ENCODE measurements at regions not wholly inside any gene's neighbourhood (a gene's known extent, or its start where the extent isn't known, plus 50 kb on each side); places are given as distances from the start of the nearest gene placed in this dataset.

DNA sequence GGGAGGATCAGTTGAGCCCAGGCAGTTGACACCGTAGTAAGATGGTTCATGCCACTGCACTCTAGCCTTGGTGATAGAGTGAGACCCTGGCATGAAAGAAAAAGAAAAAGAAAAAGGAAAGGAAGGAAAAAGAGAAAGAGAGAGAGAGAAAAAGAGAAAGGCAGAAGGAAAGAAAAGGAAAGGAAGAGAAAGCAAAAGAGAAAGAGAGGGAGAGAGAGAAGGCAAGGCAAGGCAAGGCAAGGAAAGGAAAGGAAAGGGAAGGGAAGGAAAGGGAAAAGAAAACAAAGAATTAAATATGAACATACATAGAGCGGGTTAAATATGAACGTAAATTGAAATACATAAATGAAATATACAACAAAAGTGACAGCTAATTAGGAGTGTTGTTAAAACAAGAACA, 167.5 kb upstream of the SETBP1 start:
- peaks cover 19% of the 10 kb centered on the region for H3K4me1 Mint-ChIP-seq (ENCODE audit: low read depth)
- ChIA-PET CTCF (no interaction called here), POLR2A (no interaction called here)
- no peak overlapping the region for H3K4me3 Mint-ChIP-seq
- peaks cover 3% of the 10 kb centered on the region for H3K36me3 Mint-ChIP-seq (ENCODE audit: low read depth)
- ATAC-seq (no peak), DNase-seq (no peak)
- no peaks in the 10 kb centered on the region for H3K27me3 Mint-ChIP-seq (ENCODE audit: low read depth)
- H3K27ac Mint-ChIP-seq = no peak overlapping the region
- H3K9me3 Mint-ChIP-seq (ENCODE audit: insufficient read depth) = no peaks in the 10 kb centered on the region

DNA sequence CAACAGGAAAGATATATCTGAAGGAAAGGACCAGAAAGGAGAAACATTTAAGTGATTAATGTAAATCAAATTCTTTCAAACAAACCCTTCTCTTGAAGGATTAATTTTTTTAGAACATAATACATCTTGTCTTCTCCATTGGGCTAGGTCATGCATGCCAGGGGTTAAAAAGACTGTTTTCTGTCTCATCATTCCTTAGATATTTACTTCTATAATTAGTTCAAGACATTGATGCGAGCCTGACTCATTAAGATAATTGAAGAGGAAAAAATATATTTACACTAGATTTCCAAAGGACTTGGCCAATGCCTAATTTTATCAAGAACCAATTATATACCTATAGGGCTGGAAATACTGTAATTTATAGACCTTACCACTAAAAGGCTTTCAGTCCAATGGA, 166.6 kb upstream of the SETBP1 start:
- no peak for DNase-seq
- no peak for ATAC-seq
- CTCF ChIA-PET = no interaction called here
- no peak overlapping the region for H3K27ac Mint-ChIP-seq
- no peak overlapping the region for H3K4me3 Mint-ChIP-seq
- H3K27me3 Mint-ChIP-seq (ENCODE audit: low read depth) = no peaks in the 10 kb centered on the region
- no peaks in the 10 kb centered on the region for H3K9me3 Mint-ChIP-seq (ENCODE audit: insufficient read depth)
- POLR2A ChIA-PET = no interaction called here
- peaks cover 19% of the 10 kb centered on the region for H3K4me1 Mint-ChIP-seq (ENCODE audit: low read depth)
- peaks cover 3% of the 10 kb centered on the region for H3K36me3 Mint-ChIP-seq (ENCODE audit: low read depth)

DNA sequence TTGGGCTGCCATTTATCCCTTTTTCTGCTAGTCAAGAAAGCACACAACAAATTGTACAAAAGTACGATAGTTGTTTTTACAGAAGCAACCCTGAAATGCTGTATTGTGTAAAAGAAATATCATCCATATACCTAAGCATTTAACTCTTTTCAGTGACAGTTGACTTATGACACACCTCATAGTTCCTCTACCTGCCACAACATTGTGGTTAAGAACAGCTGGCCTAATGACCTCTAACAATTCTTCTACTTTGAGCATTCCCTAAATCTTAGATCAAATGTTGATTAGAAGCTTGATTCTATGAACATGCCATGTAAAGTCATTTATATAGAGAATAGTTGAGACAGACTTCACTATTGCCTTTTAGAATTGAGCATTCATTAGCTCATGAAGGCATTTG, 165.9 kb upstream of the SETBP1 start:
- POLR2A ChIA-PET = no interaction called here

DNA sequence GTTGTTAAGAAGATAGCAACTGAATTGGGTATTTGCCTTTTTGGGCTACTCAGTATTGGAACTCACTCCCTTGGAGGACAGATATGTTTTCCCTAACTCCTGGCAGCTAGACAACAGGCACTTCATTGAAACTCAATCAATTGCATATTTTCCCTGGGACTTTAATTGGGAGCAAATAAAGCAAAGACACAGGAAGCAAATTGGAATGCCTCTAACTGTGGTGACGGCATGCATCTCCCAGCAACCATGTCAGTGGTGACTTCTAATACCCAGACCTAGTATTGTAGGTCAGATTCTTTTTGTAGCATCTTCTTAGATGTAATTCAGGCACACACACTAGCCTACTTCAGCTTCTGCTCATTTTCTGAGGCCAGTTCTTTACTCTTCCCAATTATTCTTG, 164.2 kb upstream of the SETBP1 start:
- Mint-ChIP-seq H3K27ac (no peak overlapping the region), H3K4me1 (ENCODE audit: low read depth) (peaks cover 18% of the 10 kb centered on the region), H3K27me3 (ENCODE audit: low read depth) (no peaks in the 10 kb centered on the region), H3K9me3 (ENCODE audit: insufficient read depth) (no peaks in the 10 kb centered on the region), H3K4me3 (no peak overlapping the region), H3K36me3 (ENCODE audit: low read depth) (no peaks in the 10 kb centered on the region)
- CTCF ChIA-PET = no interaction called here
- DNase-seq = no peak
- POLR2A ChIA-PET = no interaction called here
- ATAC-seq = no peak

More for the DNA sequence above, 165.9 kb upstream of the SETBP1 start:
- Mint-ChIP-seq H3K27ac (no peak overlapping the region), H3K4me1 (ENCODE audit: low read depth) (peaks cover 19% of the 10 kb centered on the region), H3K27me3 (ENCODE audit: low read depth) (no peaks in the 10 kb centered on the region), H3K4me3 (no peak overlapping the region), H3K9me3 (ENCODE audit: insufficient read depth) (no peaks in the 10 kb centered on the region), H3K36me3 (ENCODE audit: low read depth) (peaks cover 3% of the 10 kb centered on the region)
- ATAC-seq (no peak), DNase-seq (no peak)
- CTCF ChIA-PET = no interaction called here

DNA sequence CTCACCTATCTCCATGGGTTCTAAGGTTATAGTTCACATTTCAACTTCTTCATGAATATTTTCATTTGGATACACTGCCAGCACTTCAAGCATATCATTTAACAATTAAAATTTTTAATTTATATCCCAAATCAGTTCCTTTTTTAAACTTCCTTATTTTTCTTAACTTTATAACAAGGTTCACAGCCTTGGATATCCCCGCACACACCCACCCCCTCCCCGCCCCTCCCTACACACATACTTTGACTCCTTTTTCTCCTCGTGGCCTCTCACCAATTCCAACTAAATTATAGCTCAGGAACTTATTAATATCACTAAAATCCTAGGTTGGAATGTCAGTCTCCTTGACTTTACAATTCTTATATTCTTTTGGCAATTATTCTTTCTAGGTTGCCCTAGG, 163.6 kb upstream of the SETBP1 start:
- Mint-ChIP-seq H3K36me3 (ENCODE audit: low read depth) (no peaks in the 10 kb centered on the region), H3K4me1 (ENCODE audit: low read depth) (peaks cover 18% of the 10 kb centered on the region), H3K9me3 (ENCODE audit: insufficient read depth) (no peaks in the 10 kb centered on the region), H3K27me3 (ENCODE audit: low read depth) (no peaks in the 10 kb centered on the region), H3K4me3 (no peak overlapping the region), H3K27ac (no peak overlapping the region)
- DNase-seq (no peak), ATAC-seq (no peak)
- POLR2A ChIA-PET = no interaction called here
- CTCF ChIA-PET = no interaction called here

DNA sequence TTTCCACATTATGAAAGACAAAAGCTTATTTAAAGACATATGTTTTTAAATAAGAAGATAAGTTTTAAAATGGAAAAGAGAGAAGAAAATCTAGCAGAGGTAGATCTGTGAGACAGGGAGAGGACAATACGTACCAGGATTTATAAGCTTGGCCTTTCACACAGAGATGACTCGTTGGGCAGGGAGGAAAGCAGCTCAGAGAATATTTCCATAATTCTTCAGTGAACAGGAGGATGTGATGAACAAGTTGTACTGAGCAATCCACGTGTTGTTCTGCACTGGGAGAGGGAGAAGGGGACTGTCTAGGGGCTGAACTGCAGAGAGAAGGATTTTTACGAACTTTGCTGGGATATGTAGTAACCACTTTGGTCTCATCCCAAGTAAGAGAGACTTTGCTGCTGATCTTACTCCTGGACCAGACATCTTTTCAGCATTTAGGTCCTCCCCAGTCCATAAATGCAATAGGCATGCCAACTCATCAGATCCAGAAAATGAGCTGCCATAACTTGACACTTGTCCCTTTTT, 162.5 kb upstream of the SETBP1 start:
- H3K9me3 Mint-ChIP-seq (ENCODE audit: insufficient read depth) = no peaks in the 10 kb centered on the region
- CTCF ChIA-PET = no interaction called here

DNA sequence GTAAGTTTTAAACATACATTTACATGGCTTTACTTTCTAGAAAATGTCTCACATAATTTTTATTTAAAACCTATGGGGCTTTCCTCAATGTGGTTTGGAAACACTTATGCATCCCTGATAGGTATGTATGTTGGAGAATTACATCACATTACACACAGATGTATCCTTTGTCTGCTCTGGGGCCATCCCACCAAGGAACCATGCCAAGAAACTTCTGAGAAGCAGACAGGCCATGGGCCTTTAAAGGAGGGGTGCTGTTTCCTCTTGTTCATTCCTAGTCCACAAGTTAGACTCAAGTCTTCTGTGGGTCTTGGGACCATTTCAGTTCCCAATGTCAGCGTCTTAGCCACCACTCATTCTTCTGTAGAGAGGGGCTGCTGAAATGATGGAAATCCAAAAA, 162.0 kb upstream of the SETBP1 start:
- no peak for DNase-seq

More for the DNA sequence above, 162.5 kb upstream of the SETBP1 start:
- H3K4me3 Mint-ChIP-seq = no peak overlapping the region
- no peaks in the 10 kb centered on the region for H3K36me3 Mint-ChIP-seq (ENCODE audit: low read depth)
- no peak overlapping the region for H3K27ac Mint-ChIP-seq
- POLR2A ChIA-PET = no interaction called here
- ATAC-seq (no peak), DNase-seq (no peak)
- no peaks in the 10 kb centered on the region for H3K27me3 Mint-ChIP-seq (ENCODE audit: low read depth)
- peaks cover 16% of the 10 kb centered on the region for H3K4me1 Mint-ChIP-seq (ENCODE audit: low read depth)

DNA sequence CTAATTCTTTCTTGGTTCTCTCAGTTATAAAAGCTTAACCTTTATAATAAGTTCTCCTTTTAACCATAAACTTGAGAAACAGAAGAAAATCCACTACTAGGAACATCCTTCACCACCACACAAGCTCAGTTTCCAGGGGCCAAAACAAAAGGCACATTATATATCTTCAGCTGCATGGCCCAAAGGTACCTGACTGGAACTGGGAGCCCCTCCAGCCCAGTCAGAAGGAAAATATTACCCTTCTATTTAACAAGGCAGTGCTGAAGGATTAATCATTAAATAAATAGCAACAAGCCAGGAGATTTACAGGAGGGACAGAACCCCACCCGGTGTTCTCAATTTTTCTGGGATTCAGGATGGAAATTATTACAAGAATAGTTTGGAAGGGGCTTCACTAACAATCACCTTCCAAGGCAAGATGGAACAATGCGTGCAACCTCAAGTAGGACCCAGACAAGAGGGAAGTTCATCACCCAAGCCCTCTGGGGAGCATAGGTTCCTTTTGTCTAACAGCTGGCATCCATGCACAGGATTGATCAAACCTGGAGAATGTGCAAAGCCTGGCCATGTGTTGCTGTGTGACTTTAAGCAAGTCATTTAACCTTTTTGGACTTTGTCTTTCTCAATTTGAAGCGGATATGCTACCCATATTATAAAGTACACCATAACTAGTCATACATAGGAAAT, 159.6 kb upstream of the SETBP1 start:
- CTCF ChIA-PET = no interaction called here
- ATAC-seq (no peak), DNase-seq (no peak)
- H3K9me3 Mint-ChIP-seq (ENCODE audit: insufficient read depth) = no peaks in the 10 kb centered on the region
- no peak overlapping the region for H3K27ac Mint-ChIP-seq
- POLR2A ChIA-PET = no interaction called here
- H3K27me3 Mint-ChIP-seq (ENCODE audit: low read depth) = no peaks in the 10 kb centered on the region
- H3K4me3 Mint-ChIP-seq = no peak overlapping the region
- peaks cover under 1% of the 10 kb centered on the region for H3K4me1 Mint-ChIP-seq (ENCODE audit: low read depth)
- H3K36me3 Mint-ChIP-seq (ENCODE audit: low read depth) = no peaks in the 10 kb centered on the region

More for the DNA sequence above, 162.0 kb upstream of the SETBP1 start:
- ATAC-seq = no peak
- H3K36me3 Mint-ChIP-seq (ENCODE audit: low read depth) = no peaks in the 10 kb centered on the region
- H3K4me1 Mint-ChIP-seq (ENCODE audit: low read depth) = peaks cover 16% of the 10 kb centered on the region
- H3K4me3 Mint-ChIP-seq = no peak overlapping the region
- no peaks in the 10 kb centered on the region for H3K9me3 Mint-ChIP-seq (ENCODE audit: insufficient read depth)
- ChIA-PET POLR2A (no interaction called here), CTCF (no interaction called here)
- H3K27ac Mint-ChIP-seq = no peak overlapping the region
- no peaks in the 10 kb centered on the region for H3K27me3 Mint-ChIP-seq (ENCODE audit: low read depth)

DNA sequence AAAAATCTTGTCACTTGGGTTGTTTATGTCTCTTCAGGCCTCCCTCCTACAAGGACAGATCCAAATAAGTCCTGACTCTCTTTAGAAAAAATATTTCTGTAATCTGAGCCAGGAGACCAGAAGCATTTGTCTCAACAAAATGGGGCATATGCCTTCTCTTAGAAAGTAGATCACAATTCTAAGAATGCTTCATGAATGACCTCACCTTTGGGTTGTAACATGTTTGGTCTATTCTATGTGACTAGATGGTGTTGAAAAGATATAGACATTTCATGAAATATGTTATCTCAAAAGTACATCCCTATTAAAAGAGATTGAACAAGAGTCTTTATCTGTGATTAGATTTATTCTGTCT, 159.0 kb upstream of the SETBP1 start:
- no peaks in the 10 kb centered on the region for H3K9me3 Mint-ChIP-seq (ENCODE audit: insufficient read depth)
- H3K36me3 Mint-ChIP-seq (ENCODE audit: low read depth) = no peaks in the 10 kb centered on the region
- H3K27me3 Mint-ChIP-seq (ENCODE audit: low read depth) = no peaks in the 10 kb centered on the region
- ChIA-PET CTCF (no interaction called here), POLR2A (no interaction called here)
- no peak overlapping the region for H3K4me3 Mint-ChIP-seq
- H3K4me1 Mint-ChIP-seq (ENCODE audit: low read depth) = peaks cover 5% of the 10 kb centered on the region
- H3K27ac Mint-ChIP-seq = no peak overlapping the region
- DNase-seq = no peak
- no peak for ATAC-seq

DNA sequence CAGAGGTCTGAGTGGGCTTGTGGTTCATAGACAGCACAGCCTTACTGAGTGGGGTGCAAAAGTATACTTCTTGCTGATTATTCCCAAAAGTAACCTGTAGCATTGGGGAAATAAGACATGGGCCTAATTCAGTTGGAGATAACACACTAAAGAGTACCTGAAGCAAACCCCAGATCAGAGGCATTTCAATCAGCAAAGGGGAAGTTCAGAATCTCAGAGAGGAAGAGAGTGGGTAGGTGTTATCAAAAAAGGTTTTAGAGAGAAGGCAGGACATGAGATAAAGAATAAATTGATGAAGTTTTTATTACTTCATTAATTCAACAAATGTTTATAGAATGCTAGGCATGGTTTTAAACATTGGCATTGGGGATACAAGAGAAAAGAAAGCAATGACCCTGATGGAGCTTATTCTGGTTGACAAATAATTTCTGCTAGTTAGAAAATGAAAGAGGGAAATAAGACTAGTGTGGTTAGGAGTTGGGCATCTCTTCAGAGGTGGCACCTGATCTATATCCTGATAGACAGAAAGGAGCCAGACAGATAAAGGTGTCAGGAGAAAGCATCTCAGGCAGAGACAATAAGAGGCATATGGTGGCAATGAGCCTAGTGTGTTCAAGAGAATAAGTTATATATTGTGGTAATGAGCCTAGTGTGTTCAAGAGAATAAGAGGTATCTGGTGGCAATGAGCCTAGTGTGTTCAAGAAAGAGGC, 153.8 kb upstream of the SETBP1 start:
- no peak overlapping the region for H3K27ac Mint-ChIP-seq
- ChIA-PET CTCF (interaction anchor here (0.8 kb wide), 1 partner anchor 51 kb away, joined by 3 read pairs; no protein-coding TSS in a partner anchor), POLR2A (no interaction called here)
- no peak for ATAC-seq
- H3K9me3 Mint-ChIP-seq (ENCODE audit: insufficient read depth) = no peaks in the 10 kb centered on the region
- H3K27me3 Mint-ChIP-seq (ENCODE audit: low read depth) = no peaks in the 10 kb centered on the region
- peaks cover 13% of the 10 kb centered on the region for H3K4me1 Mint-ChIP-seq (ENCODE audit: low read depth)
- no peak overlapping the region for H3K4me3 Mint-ChIP-seq
- DNase-seq = no peak
- no peaks in the 10 kb centered on the region for H3K36me3 Mint-ChIP-seq (ENCODE audit: low read depth)

DNA sequence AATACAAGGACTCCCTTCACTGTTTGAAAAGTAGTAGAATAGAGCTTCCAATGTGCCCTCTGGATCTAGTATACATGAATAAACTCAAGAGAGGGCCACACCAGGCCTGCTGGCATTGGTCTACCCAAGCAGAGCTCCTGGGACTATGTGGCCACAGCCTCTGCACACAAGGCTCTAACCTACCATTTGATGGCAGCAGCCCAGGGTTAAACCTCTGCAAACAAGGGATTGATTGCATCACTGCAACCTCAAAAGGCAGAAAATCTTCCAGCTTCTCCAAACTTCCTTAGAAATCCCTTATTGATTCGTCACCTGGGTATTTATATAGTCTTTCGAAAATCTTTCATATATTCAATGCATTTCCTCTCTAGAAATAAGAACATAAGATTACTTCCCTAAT, 147.6 kb upstream of the SETBP1 start:
- Mint-ChIP-seq H3K9me3 (ENCODE audit: insufficient read depth) (no peaks in the 10 kb centered on the region), H3K4me1 (ENCODE audit: low read depth) (no peaks in the 10 kb centered on the region), H3K36me3 (ENCODE audit: low read depth) (no peaks in the 10 kb centered on the region), H3K4me3 (no peak overlapping the region), H3K27me3 (ENCODE audit: low read depth) (peaks cover 3% of the 10 kb centered on the region), H3K27ac (no peak overlapping the region)
- CTCF ChIA-PET = no interaction called here
- POLR2A ChIA-PET = no interaction called here
- DNase-seq = no peak
- ATAC-seq = no peak

DNA sequence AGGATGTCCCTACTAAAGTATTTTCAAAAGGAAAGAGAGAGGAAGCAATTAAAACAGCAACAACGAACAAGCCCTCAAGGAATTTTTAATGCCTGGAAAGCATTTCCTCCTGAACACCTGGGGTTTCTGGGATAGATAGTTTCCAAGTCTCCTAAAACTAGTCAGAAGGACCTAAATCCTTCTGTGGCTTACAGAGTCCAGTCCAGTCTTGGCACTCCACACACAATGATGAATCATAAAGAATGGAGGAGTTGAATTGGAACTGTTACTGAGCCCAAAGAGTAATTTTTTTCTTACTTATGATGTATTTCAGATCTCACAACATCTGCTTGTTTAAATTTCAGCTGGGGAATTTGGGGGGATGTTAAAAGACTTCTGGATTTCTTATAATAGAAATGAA, 144.6 kb upstream of the SETBP1 start:
- Mint-ChIP-seq H3K9me3 (ENCODE audit: insufficient read depth) (no peaks in the 10 kb centered on the region), H3K36me3 (ENCODE audit: low read depth) (no peaks in the 10 kb centered on the region), H3K4me1 (ENCODE audit: low read depth) (no peaks in the 10 kb centered on the region), H3K4me3 (no peak overlapping the region), H3K27me3 (ENCODE audit: low read depth) (peaks cover 3% of the 10 kb centered on the region), H3K27ac (no peak overlapping the region)
- CTCF ChIA-PET = no interaction called here
- POLR2A ChIA-PET = no interaction called here
- DNase-seq (no peak), ATAC-seq (no peak)

DNA sequence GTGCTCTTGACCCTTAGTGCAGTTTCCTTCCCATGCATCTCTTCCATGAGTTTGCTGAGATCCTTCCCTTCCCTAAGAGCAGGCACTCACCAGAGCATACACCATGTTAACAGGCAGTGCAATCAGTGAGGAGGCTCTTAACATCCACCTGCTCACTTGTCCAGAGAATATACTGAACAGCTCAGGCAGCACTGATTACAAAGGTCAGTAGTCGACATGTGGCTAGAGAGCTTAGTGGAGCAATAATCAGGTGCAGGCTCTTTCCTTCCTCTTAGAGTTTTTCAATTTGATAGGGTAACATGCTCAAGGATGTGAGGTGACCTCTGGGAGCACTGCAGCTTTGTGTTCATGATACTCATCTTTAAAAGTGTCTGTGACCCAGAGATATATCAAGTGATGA, 144.1 kb upstream of the SETBP1 start:
- peaks cover 3% of the 10 kb centered on the region for H3K27me3 Mint-ChIP-seq (ENCODE audit: low read depth)
- CTCF ChIA-PET = no interaction called here
- H3K4me3 Mint-ChIP-seq = no peak overlapping the region
- DNase-seq (no peak), ATAC-seq (no peak)
- no peaks in the 10 kb centered on the region for H3K9me3 Mint-ChIP-seq (ENCODE audit: insufficient read depth)
- POLR2A ChIA-PET = no interaction called here
- H3K4me1 Mint-ChIP-seq (ENCODE audit: low read depth) = no peaks in the 10 kb centered on the region
- no peaks in the 10 kb centered on the region for H3K36me3 Mint-ChIP-seq (ENCODE audit: low read depth)
- no peak overlapping the region for H3K27ac Mint-ChIP-seq
